SK-N-MC (cell line): ENCODE measurements at regions not wholly inside any gene's neighbourhood (a gene's known extent, or its start where the extent isn't known, plus 50 kb on each side); places are given as distances from the start of the nearest gene placed in this dataset.

Experiments used
- DNase-seq: peaks from one replicate; pipeline ENCODE4 v3.0.0-alpha.2; 2011; ENCODE audit warnings: low read depth, low spot score
- H3K27ac ChIP-seq: fragments of 200-600 bp; sonication (generic); 2 replicates; pipeline ENCODE4 v1.5.1; 2016; ENCODE audit warnings: mixed run types
- H3K36me3 ChIP-seq: fragments of 200-600 bp; sonication (generic); 2 replicates; pipeline ENCODE4 v1.6.1; 2017; ENCODE audit warnings: antibody characterized with exemption, low read length, mixed read lengths; ENCODE audit not compliant: insufficient read depth
- H3K4me3 ChIP-seq: fragments of 200-600 bp; sonication (generic); 2 replicates; pipeline ENCODE4 v1.5.1; 2016
- H3K9ac ChIP-seq: fragments of 200-600 bp; sonication (generic); 2 replicates; pipeline ENCODE4 v1.8.0; 2017; ENCODE audit warnings: mixed run types, mixed read lengths; ENCODE audit not compliant: insufficient read length
- H3K9me3 ChIP-seq: fragments of 200-600 bp; sonication (generic); 2 replicates; pipeline ENCODE4 v1.6.1; 2017; ENCODE audit warnings: low read depth, mild to moderate bottlenecking, antibody characterized with exemption, low read length, moderate library complexity, mixed read lengths
- EZH2 ChIP-seq: fragments of 200-600 bp; sonication (generic); IDR thresholded peaks from one replicate; pipeline ENCODE4 v1.6.1; 2017; ENCODE audit warnings: antibody characterized with exemption
- FOXP2 ChIP-seq: optimal IDR thresholded peaks from 2 replicates; pipeline ENCODE3; 2011; ENCODE audit warnings: mild to moderate bottlenecking, moderate library complexity; ENCODE audit not compliant: insufficient read depth; ENCODE audit errors: extremely low read length, control extremely low read depth
- POLR2AphosphoS5 ChIP-seq: IDR thresholded peaks from 2 replicates; pipeline ENCODE4 v1.6.1; 2012; ENCODE audit warnings: mild to moderate bottlenecking, low read depth, low read length, borderline replicate concordance

DNA sequence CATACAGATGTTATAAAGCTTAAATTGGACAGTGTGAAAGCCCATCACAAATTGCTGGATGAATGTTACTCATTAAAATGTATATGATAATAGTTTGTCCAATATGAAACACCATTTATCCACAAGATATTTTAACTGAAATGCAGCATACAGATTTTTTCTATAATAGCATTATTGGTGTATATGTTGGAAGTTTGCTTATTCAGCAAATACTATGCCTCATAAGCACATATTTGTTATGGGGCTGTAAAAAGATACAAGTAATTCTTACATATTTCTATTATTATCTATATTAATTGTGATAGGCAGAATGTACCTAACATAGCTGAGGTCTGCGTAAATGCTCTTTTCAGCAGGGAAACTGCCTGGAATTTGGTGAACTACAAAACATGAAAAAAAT, 790.5 kb downstream of the DIPK2A start:
- Histone ChIP-seq H3K36me3 (no peaks in the 10 kb centered on the region), H3K27ac (peak overlapping the region; percentile 16; the same call in 1 of the 2 replicates), H3K4me3 (no peak overlapping the region), H3K9me3 (no peaks in the 10 kb centered on the region), H3K9ac (no peak overlapping the region)
- TF ChIP-seq POLR2AphosphoS5 (no peak), FOXP2 (no peak), EZH2 (no peak)
- DNase-seq: no peak

- Histone ChIP-seq H3K36me3 (no peaks in the 10 kb centered on the region), H3K9ac (no peak overlapping the region)
Observed at GRCh38 chr3:144763878-144764454, 792.3 kb downstream of the DIPK2A start.

GRCh38 chr3:144770281-144770680, 798.7 kb downstream of the DIPK2A start:
- Histone ChIP-seq H3K4me3 (no peak overlapping the region), H3K36me3 (no peaks in the 10 kb centered on the region), H3K27ac (no peak overlapping the region; the same call in 1 of the 2 replicates), H3K9ac (no peak overlapping the region), H3K9me3 (no peaks in the 10 kb centered on the region)
- TF ChIP-seq FOXP2: no peak
- TF ChIP-seq POLR2AphosphoS5: no peak
- no peak for TF ChIP-seq EZH2
- DNase-seq: no peak

More at GRCh38 chr3:144763878-144764454, 792.3 kb downstream of the DIPK2A start:
- DNase-seq: no peak
- Histone ChIP-seq H3K27ac (no peak overlapping the region), H3K9me3 (no peaks in the 10 kb centered on the region), H3K4me3 (no peak overlapping the region)
- TF ChIP-seq EZH2: no peak
- no peak for TF ChIP-seq POLR2AphosphoS5
- TF ChIP-seq FOXP2: no peak

GRCh38 chr3:144770915-144771351, 799.3 kb downstream of the DIPK2A start:
- no peak for DNase-seq
- Histone ChIP-seq H3K9me3 (no peaks in the 10 kb centered on the region), H3K27ac (peak overlapping the region; percentile 96), H3K4me3 (peak overlapping the region; percentile 63), H3K9ac (no peak overlapping the region), H3K36me3 (no peaks in the 10 kb centered on the region)
- no peak for TF ChIP-seq FOXP2
- no peak for TF ChIP-seq POLR2AphosphoS5
- no peak for TF ChIP-seq EZH2

DNA sequence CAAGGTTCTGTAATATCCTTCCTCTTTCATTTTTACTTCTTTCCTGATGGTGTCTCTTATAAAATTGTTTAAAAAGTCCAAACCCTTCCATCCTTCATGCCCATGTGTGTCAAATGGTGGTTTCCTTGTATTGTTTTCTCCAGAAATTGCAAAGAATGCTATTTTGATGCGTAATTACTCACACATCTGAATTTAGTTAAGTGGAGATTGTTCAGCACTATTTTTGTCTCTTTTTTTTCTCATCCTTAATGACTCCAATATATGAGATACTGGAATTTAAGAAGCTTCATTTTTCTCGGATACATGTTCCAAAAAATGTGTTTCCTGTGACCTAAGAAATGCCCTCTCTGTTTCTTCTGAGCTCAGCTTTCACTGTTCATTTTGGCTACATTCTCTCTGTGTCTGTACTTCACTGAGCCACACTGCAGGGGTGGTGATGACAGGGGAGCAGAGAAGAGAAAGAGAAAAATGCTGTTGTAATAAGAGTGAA, 799.8 kb downstream of the DIPK2A start:
- H3K36me3 ChIP-seq: no peaks in the 10 kb centered on the region
- TF ChIP-seq POLR2AphosphoS5: no peak
- TF ChIP-seq FOXP2: no peak
- TF ChIP-seq EZH2: no peak
- H3K4me3 ChIP-seq: peak overlapping the region; percentile 63
- no peaks in the 10 kb centered on the region for H3K9me3 ChIP-seq
- H3K9ac ChIP-seq: peak overlapping the region; percentile 67
- H3K27ac ChIP-seq: peak overlapping the region; percentile 96
- peak; percentile 37 for DNase-seq

- peak overlapping the region; percentile 96 for H3K27ac ChIP-seq
- H3K9ac ChIP-seq: peak overlapping the region; percentile 67
- peak overlapping the region; percentile 63 for H3K4me3 ChIP-seq
- no peak for DNase-seq
- H3K9me3 ChIP-seq: no peaks in the 10 kb centered on the region
- H3K36me3 ChIP-seq: no peaks in the 10 kb centered on the region
- TF ChIP-seq POLR2AphosphoS5: no peak
- no peak for TF ChIP-seq FOXP2
- no peak for TF ChIP-seq EZH2
Observed at GRCh38 chr3:144772372-144772771, 800.7 kb downstream of the DIPK2A start.

DNA sequence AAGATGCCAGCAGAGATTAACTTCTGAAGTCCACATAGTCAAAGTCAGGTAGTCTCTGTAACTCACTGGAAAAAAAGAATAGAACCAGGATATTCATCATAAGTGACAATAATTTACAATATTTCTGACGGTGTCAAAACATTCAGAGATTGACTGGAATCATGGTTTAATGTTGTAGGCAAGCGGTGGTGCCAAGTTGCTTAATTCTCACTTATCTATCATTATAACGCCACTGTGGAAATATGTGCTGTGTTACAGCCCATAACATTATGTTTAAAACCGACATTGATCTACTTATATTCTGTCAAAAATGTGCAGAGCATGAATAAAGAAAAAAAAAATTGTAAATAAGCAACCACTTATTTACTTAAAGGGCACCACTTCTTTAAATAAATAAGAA, 801.7 kb downstream of the DIPK2A start:
- Histone ChIP-seq H3K9ac (no peak overlapping the region), H3K9me3 (no peaks in the 10 kb centered on the region), H3K4me3 (no peak overlapping the region), H3K36me3 (no peaks in the 10 kb centered on the region), H3K27ac (no peak overlapping the region)
- no peak for DNase-seq
- TF ChIP-seq EZH2 (no peak), FOXP2 (no peak), POLR2AphosphoS5 (no peak)

- no peak overlapping the region for H3K9ac ChIP-seq
- DNase-seq: no peak
- TF ChIP-seq FOXP2 (no peak), POLR2AphosphoS5 (no peak), EZH2 (no peak)
- no peaks in the 10 kb centered on the region for H3K9me3 ChIP-seq
- no peaks in the 10 kb centered on the region for H3K36me3 ChIP-seq
- no peak overlapping the region for H3K27ac ChIP-seq
- H3K4me3 ChIP-seq: no peak overlapping the region
Observed at GRCh38 chr3:144774897-144775296, 803.3 kb downstream of the DIPK2A start.
